ENCODE measurements at regions not wholly inside any gene's neighbourhood (a gene's known extent, or its start where the extent isn't known, plus 50 kb on each side); places are given as distances from the start of the nearest gene placed in this dataset.

DNA sequence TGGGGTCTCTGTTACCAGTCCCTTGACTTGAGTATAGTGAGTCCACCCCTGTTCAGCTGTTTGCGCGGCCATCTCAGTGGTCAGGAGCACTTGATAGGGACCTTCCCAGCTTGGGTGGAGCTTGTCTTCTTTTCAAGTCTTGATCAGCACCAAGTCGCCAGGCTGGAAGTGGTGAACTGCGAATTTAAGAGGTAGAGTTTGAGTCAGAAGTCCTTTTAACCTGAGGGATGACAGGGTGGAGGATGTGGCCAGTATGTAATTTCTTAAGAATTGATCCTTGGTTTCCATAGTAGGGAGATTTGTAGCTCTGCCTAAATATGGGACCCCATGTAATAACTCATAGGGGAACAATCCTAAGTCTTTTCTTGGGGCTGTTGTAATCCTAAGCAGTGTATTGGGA, 86.3 kb upstream of the XCR1 start (continued):
- TF ChIP-seq, protein P1, sequence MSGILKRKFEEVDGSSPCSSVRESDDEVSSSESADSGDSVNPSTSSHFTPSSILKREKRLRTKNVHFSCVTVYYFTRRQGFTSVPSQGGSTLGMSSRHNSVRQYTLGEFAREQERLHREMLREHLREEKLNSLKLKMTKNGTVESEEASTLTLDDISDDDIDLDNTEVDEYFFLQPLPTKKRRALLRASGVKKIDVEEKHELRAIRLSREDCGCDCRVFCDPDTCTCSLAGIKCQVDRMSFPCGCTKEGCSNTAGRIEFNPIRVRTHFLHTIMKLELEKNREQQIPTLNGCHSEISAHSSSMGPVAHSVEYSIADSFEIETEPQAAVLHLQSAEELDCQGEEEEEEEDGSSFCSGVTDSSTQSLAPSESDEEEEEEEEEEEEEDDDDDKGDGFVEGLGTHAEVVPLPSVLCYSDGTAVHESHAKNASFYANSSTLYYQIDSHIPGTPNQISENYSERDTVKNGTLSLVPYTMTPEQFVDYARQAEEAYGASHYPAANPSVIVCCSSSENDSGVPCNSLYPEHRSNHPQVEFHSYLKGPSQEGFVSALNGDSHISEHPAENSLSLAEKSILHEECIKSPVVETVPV (CRISPR knock-in tag; IDR thresholded peaks at IDR 0.05) = no peak
- TF ChIP-seq, protein P2, sequence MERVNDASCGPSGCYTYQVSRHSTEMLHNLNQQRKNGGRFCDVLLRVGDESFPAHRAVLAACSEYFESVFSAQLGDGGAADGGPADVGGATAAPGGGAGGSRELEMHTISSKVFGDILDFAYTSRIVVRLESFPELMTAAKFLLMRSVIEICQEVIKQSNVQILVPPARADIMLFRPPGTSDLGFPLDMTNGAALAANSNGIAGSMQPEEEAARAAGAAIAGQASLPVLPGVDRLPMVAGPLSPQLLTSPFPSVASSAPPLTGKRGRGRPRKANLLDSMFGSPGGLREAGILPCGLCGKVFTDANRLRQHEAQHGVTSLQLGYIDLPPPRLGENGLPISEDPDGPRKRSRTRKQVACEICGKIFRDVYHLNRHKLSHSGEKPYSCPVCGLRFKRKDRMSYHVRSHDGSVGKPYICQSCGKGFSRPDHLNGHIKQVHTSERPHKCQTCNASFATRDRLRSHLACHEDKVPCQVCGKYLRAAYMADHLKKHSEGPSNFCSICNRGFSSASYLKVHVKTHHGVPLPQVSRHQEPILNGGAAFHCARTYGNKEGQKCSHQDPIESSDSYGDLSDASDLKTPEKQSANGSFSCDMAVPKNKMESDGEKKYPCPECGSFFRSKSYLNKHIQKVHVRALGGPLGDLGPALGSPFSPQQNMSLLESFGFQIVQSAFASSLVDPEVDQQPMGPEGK (CRISPR knock-in tag; IDR thresholded peaks at IDR 0.05; ENCODE audit: borderline replicate concordance) = no peak

DNA sequence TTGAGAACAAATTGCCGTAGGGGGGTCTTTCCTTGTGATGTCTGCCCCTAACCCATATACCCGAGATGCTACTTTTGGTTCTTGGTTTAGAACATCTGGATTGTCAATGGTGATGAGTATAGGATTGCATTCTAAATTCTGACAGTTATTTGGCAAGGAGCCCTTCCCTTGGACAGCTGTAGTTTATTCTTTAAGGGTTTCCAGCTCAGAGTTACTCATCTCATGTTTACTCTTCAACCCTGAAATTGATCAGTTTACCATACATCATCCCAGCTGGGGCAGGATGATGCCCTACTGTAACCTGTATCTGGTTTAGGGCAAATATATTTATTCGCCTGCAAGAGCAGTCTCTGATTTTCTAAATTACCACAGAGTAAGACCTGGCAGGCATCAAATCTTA, 85.7 kb upstream of the XCR1 start:
- no peak for TF ChIP-seq ZC3H10 (CRISPR knock-in tag; IDR thresholded peaks at IDR 0.05)
- TF ChIP-seq, protein P3, sequence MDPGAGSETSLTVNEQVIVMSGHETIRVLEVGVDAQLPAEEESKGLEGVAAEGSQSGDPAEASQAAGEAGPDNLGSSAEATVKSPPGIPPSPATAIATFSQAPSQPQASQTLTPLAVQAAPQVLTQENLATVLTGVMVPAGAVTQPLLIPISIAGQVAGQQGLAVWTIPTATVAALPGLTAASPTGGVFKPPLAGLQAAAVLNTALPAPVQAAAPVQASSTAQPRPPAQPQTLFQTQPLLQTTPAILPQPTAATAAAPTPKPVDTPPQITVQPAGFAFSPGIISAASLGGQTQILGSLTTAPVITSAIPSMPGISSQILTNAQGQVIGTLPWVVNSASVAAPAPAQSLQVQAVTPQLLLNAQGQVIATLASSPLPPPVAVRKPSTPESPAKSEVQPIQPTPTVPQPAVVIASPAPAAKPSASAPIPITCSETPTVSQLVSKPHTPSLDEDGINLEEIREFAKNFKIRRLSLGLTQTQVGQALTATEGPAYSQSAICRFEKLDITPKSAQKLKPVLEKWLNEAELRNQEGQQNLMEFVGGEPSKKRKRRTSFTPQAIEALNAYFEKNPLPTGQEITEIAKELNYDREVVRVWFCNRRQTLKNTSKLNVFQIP (CRISPR knock-in tag; IDR thresholded peaks at IDR 0.05; ENCODE audit: borderline replicate concordance, low read depth) = no peak
- TF ChIP-seq PPARA (CRISPR knock-in tag; IDR thresholded peaks at IDR 0.05; ENCODE audit: borderline replicate concordance) = no peak
- no peak for TF ChIP-seq ZNF70 (CRISPR knock-in tag; IDR thresholded peaks at IDR 0.05)
- no peak for TF ChIP-seq ARNTL (CRISPR knock-in tag; IDR thresholded peaks at IDR 0.05; ENCODE audit: borderline replicate concordance, low read depth)
- no peak for TF ChIP-seq GLIS3 (CRISPR knock-in tag; IDR thresholded peaks at IDR 0.05)
- TF ChIP-seq ZNF8 (CRISPR knock-in tag; IDR thresholded peaks at IDR 0.05) = no peak
- TF ChIP-seq, protein P2 (CRISPR knock-in tag; IDR thresholded peaks at IDR 0.05; ENCODE audit: borderline replicate concordance) = no peak
- TF ChIP-seq, protein P1 (CRISPR knock-in tag; IDR thresholded peaks at IDR 0.05) = no peak
- no peak for TF ChIP-seq ZFP3 (CRISPR knock-in tag; IDR thresholded peaks at IDR 0.05)
- TF ChIP-seq ZFP30 (CRISPR knock-in tag; IDR thresholded peaks at IDR 0.05) = no peak
- no peak for TF ChIP-seq TCF4 (CRISPR knock-in tag; IDR thresholded peaks at IDR 0.05; ENCODE audit: borderline replicate concordance)
- TF ChIP-seq, protein P4, sequence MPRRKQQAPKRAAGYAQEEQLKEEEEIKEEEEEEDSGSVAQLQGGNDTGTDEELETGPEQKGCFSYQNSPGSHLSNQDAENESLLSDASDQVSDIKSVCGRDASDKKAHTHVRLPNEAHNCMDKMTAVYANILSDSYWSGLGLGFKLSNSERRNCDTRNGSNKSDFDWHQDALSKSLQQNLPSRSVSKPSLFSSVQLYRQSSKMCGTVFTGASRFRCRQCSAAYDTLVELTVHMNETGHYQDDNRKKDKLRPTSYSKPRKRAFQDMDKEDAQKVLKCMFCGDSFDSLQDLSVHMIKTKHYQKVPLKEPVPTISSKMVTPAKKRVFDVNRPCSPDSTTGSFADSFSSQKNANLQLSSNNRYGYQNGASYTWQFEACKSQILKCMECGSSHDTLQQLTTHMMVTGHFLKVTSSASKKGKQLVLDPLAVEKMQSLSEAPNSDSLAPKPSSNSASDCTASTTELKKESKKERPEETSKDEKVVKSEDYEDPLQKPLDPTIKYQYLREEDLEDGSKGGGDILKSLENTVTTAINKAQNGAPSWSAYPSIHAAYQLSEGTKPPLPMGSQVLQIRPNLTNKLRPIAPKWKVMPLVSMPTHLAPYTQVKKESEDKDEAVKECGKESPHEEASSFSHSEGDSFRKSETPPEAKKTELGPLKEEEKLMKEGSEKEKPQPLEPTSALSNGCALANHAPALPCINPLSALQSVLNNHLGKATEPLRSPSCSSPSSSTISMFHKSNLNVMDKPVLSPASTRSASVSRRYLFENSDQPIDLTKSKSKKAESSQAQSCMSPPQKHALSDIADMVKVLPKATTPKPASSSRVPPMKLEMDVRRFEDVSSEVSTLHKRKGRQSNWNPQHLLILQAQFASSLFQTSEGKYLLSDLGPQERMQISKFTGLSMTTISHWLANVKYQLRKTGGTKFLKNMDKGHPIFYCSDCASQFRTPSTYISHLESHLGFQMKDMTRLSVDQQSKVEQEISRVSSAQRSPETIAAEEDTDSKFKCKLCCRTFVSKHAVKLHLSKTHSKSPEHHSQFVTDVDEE (CRISPR knock-in tag; IDR thresholded peaks at IDR 0.05) = no peak
- no peak for TF ChIP-seq ISL1 (CRISPR knock-in tag; IDR thresholded peaks at IDR 0.05)
- TF ChIP-seq, protein P5, sequence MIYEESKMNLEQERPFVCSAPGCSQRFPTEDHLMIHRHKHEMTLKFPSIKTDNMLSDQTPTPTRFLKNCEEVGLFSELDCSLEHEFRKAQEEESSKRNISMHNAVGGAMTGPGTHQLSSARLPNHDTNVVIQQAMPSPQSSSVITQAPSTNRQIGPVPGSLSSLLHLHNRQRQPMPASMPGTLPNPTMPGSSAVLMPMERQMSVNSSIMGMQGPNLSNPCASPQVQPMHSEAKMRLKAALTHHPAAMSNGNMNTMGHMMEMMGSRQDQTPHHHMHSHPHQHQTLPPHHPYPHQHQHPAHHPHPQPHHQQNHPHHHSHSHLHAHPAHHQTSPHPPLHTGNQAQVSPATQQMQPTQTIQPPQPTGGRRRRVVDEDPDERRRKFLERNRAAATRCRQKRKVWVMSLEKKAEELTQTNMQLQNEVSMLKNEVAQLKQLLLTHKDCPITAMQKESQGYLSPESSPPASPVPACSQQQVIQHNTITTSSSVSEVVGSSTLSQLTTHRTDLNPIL (CRISPR knock-in tag; IDR thresholded peaks at IDR 0.05; ENCODE audit: low read depth) = no peak
- TF ChIP-seq ZNF565 (CRISPR knock-in tag; conservative IDR thresholded peaks at IDR 0.05; ENCODE audit: low read depth) = no peak
- ATAC-seq = no peak

DNA sequence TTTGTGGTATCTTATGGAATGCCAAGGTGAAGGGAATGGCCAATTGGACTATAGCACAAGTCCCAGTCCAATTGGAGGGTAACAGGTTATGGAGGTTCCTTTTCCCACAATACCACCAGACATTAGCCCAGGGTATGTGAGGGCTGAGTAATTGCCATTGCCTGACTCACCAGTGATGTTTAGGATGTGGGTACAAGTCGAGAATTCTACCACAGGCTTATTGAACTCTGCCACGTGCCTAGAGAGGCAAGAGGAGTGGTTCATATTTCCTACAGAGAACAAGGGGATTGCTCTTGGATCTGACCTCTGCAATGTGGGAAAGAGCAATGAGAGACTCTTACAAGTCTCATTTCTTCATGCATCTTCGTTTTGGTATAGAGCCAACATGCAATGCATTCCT, 85.0 kb upstream of the XCR1 start:
- no peak for ATAC-seq
- TF ChIP-seq, protein P5 (CRISPR knock-in tag; IDR thresholded peaks at IDR 0.05; ENCODE audit: low read depth) = no peak
- TF ChIP-seq, protein P4 (CRISPR knock-in tag; IDR thresholded peaks at IDR 0.05) = no peak
- TF ChIP-seq, protein P3 (CRISPR knock-in tag; IDR thresholded peaks at IDR 0.05; ENCODE audit: borderline replicate concordance, low read depth) = no peak
- TF ChIP-seq ZNF70 (CRISPR knock-in tag; IDR thresholded peaks at IDR 0.05) (no peak), RARB (CRISPR knock-in tag; IDR thresholded peaks at IDR 0.05) (no peak), ZNF565 (CRISPR knock-in tag; conservative IDR thresholded peaks at IDR 0.05; ENCODE audit: low read depth) (no peak), ZC3H10 (CRISPR knock-in tag; IDR thresholded peaks at IDR 0.05) (no peak)
